Mucosa of gallbladder (tissue), 1 donor: ENCODE measurements at regions not wholly inside any gene's neighbourhood (a gene's known extent, or its start where the extent isn't known, plus 50 kb on each side); places are given as distances from the start of the nearest gene placed in this dataset.

ENCODE experiments used
- DNase-seq: peaks from one replicate; pipeline ENCODE4 v3.0.0-alpha.2; 2020; ENCODE audit warnings: low spot score
- donor health status: DM: no; HTN: no; CAD: no.

- no peak for DNase-seq
These were observed 299.5 kb upstream of the FMN2 start for GRCh38 chr1:239792157-239792556.

GRCh38 chr1:239795304-239795703 lies 296.4 kb upstream of the FMN2 start:
- no peak for DNase-seq

GRCh38 chr1:239799617-239800016 lies 292.1 kb upstream of the FMN2 start:
- no peak for DNase-seq

GRCh38 chr1:239800861-239801260 lies 290.8 kb upstream of the FMN2 start:
- DNase-seq = no peak

GRCh38 chr1:239802275-239802674 lies 289.4 kb upstream of the FMN2 start:
- no peak for DNase-seq

DNA sequence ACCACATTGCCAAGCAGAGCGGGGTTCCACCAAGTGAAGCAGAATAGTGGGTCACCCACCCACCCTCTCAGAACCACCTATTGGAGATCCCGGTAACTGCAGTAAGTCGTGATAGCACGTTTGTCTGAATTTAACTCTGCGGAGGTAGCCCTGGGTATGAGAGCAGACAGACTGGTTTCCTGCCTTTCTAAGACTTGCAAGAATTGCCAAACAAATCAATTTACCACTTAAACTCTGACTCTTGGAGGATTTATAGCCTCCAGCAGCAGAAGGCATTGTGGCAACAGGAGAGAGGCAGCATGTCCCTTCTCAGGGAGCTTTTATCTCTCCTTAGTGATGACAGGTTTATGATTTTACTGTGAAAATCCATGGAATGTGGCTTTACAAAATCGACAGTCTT lies 287.9 kb upstream of the FMN2 start:
- no peak for DNase-seq

DNA sequence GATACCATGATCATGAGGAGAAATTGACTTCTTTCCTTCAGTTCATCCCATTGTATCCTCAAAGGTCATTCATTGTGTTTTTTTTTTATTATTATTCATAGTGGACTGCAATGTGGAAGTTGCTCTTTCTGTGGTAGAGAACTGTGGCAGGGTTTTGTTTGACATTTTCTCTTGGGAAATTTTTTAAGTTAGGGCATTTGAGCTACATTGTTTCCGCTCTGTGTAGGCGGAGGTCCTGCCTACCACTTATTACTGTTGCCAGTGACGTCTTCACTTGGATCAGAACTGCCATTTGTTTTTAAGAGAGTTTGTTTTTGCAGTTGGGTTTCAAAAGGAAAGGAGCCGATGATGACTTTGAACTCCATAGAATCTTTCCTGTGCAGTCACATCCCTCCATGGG lies 287.4 kb upstream of the FMN2 start:
- DNase-seq = no peak

- DNase-seq = no peak
These were observed 286.6 kb upstream of the FMN2 start for GRCh38 chr1:239805042-239805441.

- no peak for DNase-seq
These were observed 285.6 kb upstream of the FMN2 start for GRCh38 chr1:239805851-239806772.

- DNase-seq = no peak
These were observed 284.8 kb upstream of the FMN2 start for GRCh38 chr1:239806897-239807296.

DNA sequence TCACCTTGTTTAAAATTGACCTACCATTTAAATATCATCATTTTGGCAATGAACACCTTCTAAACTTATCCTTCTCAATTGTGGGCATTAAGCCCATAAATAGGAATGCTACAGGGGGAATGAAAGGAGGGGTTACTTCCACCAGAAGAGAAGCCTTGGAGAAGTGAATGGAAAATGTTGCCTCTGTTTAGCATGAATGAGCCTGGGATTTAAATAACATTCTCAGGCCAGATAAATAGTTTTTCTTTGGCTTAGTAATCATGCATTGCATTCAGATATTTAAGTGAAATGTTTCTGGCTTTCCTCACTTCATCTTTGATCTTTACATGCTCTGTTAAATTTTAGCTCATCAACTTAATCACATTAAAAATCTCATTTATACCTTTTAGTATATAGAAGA lies 284.3 kb upstream of the FMN2 start:
- DNase-seq = no peak

GRCh38 chr1:239810061-239810481 lies 281.6 kb upstream of the FMN2 start:
- no peak for DNase-seq

- DNase-seq = no peak
These were observed 280.3 kb upstream of the FMN2 start for GRCh38 chr1:239811211-239811885.

DNA sequence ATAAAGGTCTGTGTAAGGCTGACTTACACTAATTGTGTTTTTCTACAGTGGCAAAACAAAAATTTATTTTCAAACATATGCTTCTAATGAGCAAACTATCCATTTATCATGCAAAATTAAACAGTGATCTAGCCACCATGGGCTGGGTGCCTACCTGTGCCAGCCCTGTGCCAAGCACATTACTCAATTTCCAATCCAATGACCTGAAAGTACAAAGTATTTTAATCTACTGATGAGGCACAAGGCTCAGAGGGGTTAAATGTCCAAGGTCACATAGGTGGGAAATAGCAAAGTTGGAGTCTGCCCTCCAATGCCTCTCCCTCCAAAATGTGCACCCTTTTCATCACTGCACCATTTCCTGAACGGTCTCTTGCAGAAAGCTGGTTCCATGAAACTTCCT lies 279.1 kb upstream of the FMN2 start:
- DNase-seq = no peak

- DNase-seq = no peak
These were observed 277.3 kb upstream of the FMN2 start for GRCh38 chr1:239814306-239814881.

DNA sequence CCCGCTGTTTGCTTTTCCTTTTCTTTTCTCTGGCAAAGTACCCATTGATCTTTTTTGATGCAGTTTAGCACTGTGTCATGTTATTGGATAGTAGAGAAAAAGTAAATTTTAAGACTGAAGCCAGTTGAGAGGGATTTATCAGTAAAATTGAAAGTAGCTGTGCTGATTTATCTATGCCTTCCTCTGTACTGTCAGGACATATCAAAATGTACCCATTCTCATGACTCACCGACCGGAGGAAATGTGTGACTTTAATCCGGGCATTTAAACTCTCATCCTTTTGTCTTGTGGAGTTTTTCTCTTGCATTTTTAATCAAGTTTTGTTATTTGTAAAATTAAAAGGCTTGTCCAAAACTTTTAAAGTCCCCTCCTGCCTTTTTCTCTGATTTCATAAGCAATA lies 276.6 kb upstream of the FMN2 start:
- no peak for DNase-seq

DNA sequence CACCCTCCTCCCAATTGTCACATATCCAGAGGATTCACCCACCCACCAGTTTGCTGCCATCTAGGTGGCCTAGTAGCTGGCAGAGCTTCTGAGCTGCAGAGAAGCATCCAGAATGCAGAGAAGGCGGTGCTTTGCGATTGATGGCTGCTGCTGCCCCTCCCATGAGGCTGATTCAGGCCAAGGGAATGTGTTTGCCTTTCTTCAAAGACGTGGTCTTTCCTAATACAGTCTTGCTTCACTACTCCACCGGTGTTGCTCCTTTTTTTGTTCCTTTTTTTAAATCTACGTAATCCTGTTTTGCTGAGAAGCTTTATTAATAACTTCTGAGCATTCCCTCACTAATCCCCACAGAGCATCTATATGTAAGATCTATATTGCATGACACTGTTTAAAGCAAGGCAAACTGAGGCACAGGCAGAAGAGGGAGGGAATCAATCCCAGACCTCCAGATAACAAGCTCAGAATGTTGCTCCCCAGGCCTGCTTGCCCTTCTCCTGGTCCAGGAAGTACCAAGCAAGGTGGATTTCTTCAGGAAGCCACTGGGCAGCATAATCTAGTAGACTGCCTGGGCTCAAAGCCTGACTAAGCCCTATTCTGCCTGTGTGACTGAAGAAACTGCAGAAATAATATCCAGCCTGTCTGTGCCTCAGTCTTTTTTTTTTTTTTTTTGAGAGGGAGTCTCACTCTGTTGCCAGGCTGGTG lies 275.5 kb upstream of the FMN2 start:
- DNase-seq = peak; percentile 58

GRCh38 chr1:239817276-239817675 lies 274.4 kb upstream of the FMN2 start:
- no peak for DNase-seq

DNA sequence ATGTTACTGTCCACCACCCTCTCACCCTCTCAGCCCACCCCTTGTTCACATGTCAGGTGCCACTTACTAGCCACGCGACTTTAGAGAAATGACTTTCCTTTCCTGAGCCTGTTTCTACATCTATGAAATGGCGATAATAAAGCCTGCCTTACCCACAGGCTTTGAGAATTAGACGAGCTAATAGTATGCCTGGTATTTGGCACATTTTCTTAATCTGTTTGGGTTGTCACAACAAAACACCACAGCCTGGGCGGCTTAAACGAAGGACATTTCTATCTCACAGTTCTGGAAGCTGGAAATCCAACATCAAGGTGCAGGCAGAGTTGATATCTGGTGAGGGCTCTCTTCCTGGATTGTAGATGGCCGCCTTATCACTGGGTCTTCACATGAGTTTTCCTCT lies 273.9 kb upstream of the FMN2 start:
- DNase-seq = no peak

- no peak for DNase-seq
These were observed 272.6 kb upstream of the FMN2 start for GRCh38 chr1:239819096-239819495.

- DNase-seq = no peak
These were observed 271.9 kb upstream of the FMN2 start for GRCh38 chr1:239819756-239820250.

DNA sequence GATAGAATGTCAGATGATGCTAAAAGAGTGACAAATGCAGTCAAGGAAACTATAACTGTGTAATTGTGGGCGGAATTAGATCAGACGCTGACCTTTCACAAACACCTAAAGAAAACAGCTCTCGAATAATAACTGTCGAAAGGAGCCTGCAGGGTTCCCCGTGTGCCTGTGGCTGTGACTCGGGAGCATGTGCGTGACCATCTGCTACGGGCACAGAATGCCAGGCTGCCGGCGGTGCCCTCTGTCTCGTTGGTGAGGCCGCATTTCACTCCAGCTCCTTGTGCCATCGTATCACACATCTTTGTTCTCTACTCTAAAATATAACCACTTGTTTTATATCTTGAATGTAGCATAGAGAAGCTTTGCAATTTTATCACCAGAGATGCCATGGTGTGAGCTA lies 267.8 kb upstream of the FMN2 start:
- DNase-seq = no peak
